Activated CD4-positive, alpha-beta T cell treated with anti-CD3 and anti-CD28 coated beads for 24 hours (primary cell): ENCODE measurements at regions not wholly inside any gene's neighbourhood (a gene's known extent, or its start where the extent isn't known, plus 50 kb on each side); places are given as distances from the start of the nearest gene placed in this dataset.

Source experiments
- DNase-seq, 2 donors: peaks; one replicate each; pipeline ENCODE4 v3.0.0-alpha.2; 2020; ENCODE audit warnings: low read depth in 2 of 2

DNA sequence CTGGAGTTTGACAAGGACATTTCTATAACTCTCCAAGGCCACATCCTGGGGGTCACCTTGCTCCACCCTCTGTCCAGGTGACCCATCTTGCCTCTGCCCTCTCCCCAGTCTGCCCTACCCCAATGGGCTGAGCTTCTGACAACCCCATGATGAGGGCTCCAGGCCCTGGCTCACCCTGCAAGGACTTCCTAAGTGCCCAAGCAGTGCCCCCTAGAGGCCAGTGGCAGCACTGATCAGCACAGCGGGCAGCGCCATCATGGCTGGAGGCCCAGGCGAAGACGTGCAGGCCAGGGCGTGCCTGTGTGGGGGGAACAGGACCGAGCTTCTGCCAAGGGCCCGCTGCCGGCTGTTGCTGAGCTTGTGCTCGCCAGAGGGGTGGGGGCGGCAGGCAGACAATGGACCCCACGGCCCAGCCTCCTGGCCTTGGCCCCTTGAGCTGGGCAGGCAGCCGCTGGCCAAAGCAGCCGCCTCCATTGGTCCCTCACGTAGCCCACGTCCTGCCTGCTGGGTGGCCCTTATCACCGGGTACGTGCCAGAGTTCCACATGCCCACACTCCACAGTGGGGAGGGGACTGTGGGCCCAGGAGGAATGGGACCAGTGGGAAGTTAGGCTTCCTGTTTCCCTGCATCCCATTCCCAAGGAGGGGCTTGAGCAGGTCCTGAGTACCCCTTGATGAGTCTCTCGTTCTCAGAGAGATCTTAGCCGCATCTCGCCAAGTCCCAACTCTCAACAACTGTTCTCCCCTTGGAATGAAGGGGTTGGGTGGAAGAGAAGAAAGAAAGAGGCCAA, 64.3 kb downstream of the MRPL14 start:
- peak in 1 of 2 donors; percentile 37 for DNase-seq

DNA sequence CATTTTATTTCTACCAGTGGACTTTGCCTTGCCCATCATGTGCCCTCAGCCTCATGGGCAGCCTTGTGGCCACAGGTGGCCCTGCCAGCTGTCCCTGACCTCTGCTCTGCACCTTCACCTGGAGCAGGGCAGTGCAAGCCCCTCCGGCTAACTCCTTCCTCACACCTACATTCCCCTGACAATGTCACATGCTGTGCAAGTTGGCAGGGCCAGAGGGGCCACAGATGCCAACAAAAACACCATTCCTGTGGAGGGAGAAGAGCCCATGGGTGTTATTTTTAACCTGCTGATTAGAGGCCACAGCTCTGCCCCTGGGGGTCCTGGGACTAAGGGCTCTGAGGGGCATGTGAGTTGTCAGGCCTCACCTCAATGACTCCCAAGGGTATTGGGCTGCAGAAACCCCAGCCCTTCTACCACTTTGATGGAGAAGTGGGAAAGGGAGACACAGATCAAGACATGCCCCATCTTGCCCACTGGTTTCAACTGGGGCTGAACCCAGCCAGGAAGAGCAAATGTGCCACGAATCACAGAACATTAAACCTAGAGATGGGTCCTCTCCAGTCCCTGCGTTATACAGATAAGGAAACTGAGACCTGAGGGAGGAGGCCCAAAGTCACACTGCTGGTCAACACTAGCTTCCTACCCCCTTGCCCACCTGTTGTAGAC, 65.0 kb downstream of the MRPL14 start:
- no peak for DNase-seq

DNA sequence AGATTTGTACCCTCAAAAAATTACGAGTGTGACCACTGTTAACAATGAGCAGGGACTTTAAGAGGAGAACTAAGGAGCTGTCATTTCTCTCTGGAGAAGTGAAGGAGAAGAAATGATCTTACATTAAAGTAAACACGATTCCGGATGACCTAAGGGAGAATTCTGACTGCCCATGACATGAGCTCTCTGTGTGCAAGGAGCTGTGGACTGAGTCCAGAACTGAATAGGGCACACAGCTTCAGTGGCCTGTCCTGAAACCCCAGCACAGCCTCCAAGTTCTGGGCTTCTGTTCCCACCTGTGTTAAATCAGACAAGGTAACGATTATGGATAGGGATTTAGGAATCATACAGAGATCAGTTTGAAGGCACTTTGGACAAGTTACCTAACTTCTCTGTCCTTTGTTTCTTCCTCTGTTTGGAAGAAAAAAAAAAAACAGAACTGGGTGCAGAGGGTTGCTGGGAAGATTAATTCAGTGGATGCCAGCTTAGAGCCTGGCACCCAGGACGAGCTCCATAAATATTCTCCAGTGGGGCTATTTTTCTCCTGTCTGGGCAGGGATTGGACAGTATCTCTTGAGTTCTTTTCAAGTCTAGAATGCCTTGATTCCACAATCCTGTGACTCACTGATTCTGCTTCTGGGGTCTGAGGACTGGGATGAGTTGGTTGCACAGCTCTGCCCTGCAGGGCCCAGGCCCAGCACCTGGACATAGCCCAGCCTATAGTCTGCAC, 65.7 kb downstream of the MRPL14 start:
- no peak for DNase-seq

DNA sequence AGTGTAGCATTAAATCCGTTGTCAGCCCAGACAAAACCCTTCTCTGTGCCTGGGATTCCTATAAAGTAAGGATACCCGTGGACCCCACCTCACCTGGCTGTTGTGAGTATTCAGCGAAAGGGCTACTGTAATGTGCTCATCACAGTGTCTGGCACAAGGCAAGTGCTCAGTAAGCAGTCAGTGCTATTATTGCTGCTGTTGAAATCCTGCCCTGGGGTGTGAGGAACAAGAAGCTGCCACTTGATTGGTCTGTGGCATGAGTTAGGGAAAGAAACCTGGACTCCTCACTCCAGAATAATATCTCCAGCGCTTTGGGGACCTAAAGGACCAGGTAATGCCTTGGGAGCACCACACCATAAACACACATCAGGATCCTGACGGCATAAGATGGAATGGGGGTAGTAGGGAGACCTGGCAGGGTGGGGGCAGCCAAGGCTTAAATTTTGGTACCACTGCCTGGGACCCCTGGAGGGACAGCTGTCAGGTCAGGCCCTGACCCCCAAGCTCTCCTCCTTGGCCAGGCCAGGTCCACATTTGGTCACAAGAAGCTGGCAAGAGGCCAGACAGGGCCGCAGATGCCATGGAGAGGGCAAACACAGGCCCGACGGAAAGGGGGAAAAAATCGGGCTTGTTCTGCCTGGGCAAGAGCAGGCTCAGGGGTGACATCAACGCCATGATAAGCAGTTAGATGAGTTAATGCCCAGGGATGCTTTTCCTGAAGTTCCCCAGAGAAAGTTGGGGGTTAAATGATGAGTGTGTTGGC, 66.5 kb downstream of the MRPL14 start:
- DNase-seq = no peak

DNA sequence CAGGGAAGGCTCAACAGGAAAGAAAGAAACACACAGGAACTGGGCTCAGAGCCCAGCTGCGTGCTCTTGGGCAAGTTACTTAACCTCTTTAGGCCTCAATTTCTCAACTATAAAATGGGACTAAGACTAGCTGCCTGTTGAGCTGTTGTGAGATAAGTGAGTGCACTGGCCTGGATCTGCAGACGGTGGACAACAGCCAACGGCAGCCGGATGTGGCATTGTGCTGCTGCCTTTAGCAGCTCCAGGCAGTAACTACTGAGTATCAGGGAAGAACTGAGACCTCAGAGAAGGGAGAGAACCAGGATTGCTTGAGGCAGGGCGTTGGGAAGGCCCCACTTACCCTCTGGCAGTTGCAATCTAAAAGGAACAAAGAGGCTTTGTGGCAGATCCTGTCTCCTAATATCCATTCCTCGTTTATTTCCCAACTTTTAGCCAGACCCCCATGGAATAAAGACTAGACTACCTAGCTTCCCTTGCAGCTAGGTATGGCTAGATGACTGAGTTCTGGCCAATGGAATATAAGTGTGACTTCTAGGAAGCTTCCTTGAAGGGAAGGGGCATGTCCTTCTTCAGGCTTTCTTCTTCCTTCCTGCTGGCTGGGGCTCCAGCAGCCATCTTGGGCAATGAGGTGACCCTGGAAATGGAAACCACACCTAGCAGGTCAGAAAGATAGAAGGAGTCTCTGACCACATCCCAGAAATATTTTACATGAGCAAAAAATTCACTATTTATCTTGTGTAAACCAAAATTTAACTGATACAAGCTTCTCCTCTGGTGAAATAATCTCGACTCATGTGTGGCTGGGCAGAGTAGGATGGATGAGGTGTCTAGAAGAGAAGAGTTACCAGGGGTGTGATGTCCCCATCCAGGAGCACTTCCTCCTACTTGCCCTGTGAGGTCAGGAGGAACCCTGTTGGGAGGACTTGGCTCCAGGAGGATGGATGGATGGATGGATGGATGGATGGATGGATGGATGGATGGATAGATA, 67.6 kb downstream of the MRPL14 start:
- DNase-seq = no peak

DNA sequence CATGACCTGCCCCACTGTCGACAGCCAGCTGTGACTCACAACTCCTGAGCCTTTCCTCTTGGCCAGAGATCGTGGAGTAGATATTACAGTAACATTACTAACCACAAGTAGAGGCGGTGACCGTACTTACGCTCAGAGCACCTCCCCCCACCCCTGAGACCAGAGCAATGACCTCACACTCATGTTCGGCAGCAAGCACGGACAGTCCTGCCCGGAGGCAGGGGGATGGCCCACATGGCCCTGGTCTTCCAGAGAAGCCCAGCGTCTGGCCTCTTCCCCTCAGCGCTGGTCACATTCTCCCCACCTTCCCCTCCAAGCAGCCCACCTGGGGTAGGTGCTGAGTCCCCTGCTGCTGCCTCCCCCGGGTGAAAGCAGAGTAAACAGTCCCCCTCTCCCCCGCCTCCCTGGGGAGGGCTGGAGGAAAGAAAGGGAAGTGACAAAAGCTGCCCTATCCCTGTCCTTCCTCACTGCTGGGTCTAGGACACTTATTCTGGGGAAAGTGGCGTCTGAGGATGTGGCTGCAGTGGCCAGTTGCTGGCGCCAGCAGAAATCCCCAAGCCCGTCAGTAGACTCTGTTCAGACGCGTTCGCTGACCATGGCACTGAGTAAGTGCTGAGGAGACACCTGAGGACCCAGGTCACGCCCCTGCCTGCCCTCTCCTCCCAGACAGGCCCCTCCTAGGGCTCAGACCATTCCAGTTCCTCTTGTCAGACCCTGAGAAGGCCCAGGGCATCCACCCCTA, 68.5 kb downstream of the MRPL14 start:
- no peak for DNase-seq

DNA sequence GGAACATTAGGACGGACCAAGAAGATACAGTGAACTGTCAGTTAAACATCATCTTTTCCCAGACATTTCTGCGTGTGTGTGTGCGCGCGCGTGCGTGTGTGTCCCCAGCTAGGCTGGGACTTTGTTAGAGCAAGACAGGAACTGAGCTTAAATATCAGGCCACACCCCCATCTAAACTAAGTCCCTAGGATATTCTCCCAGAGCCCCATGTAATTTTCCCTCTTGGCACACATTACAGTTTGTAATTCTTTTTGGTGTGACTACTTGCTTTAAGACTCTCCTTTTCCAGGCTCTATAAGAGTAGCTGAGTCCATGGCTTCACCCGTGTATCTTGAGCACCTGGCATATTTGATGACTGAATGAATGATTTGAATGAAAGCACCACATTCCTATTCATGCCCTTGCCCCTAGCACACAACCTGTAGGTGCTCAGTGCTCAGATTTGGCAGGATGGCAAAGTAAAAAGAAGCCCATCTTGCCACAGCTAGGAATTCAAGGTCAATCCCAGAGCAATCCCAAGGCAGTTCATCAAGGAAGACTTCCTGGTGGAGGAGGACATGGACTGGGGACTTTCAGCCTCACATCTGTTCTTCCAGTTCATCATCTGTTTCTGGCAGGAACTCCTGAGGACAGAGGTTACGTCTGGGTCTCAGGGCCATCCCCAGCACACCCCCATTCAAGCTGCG, 69.2 kb downstream of the MRPL14 start:
- DNase-seq = no peak

DNA sequence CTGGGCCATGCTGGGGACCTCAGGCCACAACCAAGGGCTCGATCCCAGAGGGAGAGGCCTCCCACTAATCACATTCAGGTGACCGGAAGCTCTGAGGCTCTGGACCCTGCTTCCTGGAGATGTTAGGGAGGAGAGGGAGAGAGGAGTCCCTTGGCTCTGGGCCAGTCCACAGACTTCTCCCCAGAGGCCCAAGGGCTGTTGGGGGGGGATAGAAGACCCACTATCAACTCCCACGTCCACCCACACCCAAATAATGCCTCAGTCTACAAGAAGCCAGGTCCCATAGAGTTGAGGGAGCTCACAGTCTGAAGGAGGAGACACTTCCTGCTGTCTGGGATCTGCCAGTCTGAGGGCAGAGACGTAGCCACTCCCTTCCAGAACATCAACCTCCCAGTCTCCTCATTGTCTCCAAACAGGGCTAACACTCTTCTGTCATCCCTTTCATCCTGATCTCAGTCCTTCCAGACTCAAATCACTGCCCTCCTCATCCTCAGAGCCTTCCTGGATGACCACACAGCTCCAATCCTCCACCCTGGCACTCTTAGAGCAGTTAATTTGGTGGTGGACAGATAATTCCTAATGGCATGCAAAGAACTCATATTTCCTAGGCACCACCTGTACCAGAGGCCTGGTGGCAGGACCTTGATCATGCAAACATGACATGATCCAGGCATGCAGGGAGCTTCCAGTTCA, 69.9 kb downstream of the MRPL14 start:
- no peak for DNase-seq

DNA sequence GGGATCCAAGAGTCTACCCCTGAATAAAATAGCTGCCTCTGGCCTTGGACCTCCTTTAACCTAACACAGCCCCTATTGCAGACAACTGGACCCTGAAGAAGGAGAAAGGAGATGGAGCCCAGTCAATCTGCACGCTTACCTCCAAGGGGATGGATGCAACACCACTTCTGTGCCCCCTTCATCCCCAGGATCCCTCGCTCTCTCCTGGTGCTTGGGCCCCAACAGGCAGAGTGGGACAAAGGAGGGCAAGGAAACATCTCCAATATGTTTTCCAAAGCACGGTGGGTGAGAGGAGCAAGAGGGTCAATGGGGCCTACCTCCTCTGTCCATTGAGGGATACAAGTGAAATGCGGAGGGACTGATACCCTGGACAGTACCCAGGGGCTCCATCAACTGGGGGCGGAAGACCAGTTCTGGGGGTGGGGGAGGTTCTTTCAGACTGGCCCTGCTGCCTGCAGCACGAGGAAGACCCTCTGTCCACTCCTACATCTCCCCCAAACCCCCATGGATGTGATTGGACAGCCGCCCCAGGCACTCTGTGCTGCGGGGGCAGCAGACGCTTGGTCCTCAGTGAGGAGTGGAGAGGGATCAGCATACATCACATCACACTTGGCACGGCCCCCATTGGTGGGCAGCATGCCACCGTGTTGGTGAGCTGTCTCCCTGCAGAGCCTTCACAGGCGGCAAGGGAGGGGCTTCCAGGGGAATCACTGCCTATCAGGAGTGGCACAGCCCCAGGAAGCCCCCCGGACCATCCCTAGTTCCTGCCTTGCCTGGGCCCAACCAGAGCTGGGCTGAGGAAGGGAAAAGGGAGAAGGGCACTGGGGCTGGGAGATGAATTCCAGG, 70.6 kb downstream of the MRPL14 start:
- DNase-seq = no peak

DNA sequence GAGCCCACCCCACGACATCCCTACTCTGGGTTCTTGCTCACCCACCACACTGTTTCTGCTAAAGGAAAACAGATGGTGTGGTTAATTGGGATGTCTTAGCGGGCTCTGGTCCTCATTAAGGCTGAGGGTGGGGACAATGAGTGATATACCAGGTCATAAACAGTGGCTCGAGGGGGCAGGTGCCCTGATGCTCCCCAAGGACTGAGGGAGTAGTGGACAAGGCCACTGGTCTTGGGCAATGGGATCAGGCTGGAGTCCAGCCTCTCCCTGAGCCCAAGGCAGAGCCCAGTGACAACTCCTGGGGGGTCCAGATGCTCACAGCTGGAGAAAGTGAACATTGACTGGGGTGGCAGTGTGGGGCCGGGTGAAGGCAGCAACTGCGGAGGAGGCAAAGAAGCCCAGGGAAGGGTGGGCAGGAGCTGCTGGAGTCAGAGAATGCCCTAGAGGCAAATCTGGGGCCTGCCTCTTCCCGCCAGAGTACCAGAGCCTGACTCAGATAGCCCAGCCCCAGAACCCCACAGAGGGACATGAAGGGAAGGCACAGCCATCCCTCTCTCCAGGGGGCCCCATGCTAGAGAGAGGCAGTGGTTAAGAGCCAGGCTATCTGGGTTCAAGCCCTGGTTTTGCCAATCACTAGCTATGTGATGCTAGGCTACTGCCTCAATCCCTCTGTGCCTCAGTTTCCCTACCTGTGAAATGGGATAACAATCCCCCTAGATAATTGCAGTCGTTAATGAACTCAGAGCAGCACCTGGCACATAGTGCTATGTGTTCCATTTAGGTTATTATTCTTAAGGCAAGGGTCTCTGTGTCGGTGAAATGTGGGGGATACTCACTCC, 72.3 kb downstream of the MRPL14 start:
- no peak for DNase-seq

DNA sequence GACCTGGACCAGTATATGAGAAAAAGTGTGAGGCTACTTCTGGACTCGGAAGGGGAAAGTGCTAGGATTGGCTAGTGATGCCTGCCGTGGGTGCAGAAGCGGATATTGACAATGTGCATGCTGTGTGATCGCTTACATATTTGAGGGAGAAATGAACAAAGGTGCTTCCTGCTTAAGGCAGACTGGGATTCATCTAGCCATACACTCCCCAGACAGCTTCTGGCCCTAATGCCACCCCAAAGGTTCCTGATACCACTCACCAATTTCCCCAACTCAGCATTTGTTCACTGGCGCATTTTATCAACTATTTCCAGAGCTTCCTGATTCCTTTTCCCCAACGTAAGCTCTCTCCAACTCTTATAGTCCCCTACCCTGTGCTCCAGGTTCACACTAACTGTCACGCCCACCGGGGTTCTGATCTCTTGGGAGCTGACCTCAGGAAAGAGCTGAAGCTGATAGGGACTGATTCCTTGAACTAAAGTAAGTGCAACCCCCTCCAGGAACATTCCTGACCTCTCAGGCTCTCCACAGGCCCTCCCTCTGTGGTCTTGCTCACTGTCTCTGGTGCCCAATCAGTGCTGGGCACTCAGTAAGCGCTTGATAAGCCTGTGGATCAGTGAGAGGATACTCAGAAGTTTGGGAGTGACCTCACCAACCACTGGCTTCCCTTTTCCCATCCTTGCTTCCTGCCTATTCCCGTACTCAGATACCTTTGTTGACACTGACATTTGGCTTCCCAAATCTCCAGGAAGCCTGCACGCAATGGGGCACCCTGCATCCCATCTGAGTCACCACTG, 73.3 kb downstream of the MRPL14 start:
- DNase-seq = no peak

DNA sequence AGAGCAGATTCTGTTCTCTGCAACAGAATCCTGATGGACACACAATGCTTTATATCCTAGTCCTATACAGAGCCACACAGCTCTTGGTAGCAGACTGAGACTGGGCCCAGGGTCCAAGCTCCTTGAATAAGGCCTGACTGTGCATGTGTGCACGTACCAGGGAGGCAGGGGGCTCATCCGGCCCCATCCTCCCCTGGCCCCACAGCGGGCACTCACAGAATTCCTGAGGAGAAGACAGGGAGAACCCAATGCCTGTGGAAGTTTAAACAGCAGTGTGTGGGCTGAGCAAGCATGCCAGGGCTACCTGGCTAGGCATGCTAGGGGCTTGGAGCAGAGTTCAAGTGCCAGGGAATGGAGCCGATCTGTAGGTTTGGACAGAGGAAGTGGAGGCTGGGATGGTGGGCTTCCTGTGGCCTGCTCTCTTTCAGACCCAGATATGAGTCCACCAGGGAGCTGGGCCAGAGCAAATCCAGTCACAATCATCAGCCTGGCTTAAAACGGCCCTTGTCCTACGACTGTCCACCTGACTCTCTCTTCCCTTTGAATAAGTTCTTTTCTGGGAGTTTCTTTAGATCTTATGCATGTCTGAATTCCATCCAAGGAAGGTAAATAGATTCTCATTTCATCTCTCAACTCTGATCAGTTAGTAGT, 74.0 kb downstream of the MRPL14 start:
- no peak for DNase-seq

DNA sequence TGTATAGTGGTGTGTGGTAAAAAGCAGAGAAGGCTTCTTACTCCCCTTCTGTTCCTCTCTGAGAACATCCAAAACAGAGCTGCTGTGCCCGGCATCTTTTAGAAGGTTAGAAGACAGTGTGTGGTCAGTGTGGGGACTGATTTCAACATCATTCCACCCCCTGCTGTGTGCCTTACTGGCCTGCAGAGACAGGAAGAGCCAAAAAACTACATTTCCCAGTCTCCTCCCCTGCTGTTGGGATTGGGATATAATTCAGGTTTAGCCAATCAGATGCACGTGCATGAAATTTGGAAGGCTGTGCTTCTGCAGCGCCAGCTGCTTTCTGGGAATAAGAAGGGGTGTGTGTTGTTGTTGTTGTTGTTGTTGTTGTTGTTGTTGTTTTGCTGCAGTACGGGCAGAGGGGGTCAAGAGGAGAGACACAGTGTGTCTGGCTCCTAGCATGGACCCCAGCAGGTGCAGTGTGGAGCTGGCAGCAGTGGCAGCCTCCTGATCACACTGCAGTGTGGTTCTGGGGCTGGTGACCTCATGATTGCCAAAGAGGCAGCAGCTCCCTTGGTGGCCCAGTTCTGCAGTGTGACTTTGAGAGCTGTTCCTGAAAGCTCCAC, 74.7 kb downstream of the MRPL14 start:
- DNase-seq = no peak

DNA sequence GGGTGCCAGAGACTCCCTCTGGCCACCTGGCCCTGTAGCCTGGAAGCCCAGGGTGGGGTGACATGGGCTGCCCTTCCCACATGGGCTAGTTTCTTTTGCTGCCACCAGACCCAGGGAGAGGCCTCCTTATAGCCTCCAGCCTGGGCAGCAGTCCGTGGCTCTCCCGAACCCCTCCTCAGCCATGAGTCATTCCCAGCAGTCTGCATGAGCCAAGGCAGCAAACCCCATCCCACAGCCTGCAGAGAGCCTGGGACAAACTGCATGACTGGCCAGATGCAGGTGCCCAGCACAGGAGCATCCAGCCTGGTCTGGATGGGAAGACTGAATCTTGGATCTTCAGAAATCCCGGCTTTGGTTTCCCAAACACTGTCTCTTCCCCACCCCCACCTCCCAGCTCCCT, 75.7 kb downstream of the MRPL14 start:
- no peak for DNase-seq

DNA sequence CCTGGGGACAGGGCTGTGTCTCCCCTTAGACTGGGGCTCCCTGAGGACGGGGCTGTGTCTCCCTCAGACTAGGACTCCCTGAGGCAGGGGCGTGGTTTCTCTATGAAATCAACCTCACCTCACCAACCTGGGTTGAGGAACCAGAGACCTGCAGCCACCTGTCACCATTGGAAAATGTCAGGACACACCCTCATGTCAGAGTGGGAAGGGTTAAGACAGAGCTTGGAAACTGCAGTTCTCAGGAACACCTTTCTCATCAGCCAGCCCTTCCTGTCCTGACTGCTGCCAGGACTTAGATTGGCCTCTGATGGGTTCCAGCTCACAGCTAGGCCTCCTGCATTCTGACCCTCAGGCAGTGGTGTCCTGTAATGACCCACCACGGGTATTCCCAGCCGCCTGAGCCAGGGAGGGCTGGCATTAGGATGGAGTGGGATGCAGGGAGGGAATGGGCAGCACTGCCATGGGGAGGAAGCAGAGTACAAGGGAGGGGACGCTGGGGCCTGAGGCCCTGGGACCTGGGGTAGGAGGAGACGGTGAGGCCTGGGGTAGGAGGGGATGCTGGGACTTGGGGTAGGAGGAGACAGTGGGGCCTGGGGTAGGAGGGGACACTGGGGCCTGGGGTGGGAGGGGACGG, 76.3 kb downstream of the MRPL14 start:
- no peak for DNase-seq
